ENCODE measurements at regions not wholly inside any gene's neighbourhood (a gene's known extent, or its start where the extent isn't known, plus 50 kb on each side); places are given as distances from the start of the nearest gene placed in this dataset.
"Not testable (repeated sequence)": the region's sequence is repeated elsewhere in the genome, so short reads cannot be mapped to it uniquely, and the experiment has no call there.

DNA sequence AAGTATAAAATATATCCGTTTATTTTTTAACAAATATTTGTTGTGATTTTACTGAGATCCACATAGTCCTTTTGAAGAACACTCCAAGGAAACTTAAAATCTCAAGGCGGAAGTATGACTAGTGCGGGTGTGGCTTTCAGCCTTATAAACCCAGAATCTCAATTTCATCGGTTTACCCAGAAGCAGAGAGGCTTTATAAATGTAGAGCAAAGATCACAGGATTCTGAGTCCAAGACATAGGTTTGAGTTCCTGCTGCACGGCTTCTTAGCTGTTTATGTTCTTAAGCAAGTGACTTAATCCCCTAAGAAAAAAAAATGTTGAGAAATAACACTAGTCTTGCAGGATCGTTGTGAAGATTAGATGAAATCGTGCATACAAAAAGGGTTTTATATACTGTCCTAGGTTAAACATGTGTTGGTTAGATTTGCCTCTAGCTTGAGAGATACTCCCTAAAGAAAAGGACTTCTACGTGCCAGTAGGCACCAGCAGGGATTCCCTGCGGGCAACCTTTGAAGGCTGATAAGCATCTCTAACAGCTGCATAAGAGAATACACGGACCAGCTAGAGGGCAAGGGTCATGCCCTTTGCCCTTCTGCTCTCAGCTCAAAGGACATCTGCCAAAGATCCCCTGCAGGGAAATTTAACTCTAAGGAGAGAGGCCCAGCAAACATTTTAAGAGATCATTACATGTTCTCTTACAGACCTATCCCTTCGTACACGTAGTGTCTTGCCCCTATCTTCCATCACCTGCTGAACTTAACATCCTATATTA, 130.4 kb upstream of the MIR17HG start:
- no peak for DNase-seq (ENCODE audit: low read depth)

DNA sequence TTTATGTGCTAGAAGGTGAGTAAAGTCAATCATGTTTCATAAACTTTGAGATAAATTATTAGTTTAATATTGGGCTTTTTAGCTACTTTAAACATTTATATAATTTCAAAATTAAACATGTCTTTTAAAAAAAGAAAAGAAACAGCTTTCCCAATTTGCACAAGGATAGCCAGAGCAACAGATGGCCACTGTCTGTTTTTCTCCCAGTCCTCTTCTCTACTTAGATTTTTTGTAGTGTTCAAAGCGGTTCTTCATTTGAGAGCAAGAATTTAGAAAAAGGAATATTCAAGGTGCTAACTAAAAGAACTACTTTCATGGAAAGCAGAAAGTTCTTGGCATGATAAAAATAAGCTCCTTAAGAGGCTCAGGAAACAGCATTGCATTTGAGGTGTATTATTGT, 128.3 kb upstream of the MIR17HG start:
- no peak for DNase-seq (ENCODE audit: low read depth)

DNA sequence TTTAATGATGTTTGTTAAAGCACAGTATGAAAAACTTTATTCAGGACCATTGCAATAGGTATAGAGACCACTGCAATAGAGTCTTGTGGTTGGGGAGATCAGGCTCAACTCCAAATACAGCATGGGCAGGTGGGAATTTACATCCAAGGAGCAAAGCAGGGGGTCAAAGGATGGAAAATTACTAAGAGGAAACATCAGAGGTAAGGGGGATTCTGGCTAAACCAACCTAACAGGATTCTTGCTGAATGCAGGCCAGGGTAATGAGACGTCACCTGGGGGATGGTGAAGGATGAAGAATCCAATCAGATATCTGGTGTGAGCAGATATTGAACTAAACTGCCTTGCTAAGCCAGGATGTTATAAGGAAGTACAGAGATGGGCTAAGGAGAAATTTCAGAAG, 126.6 kb upstream of the MIR17HG start:
- DNase-seq (ENCODE audit: low read depth) = no peak

DNA sequence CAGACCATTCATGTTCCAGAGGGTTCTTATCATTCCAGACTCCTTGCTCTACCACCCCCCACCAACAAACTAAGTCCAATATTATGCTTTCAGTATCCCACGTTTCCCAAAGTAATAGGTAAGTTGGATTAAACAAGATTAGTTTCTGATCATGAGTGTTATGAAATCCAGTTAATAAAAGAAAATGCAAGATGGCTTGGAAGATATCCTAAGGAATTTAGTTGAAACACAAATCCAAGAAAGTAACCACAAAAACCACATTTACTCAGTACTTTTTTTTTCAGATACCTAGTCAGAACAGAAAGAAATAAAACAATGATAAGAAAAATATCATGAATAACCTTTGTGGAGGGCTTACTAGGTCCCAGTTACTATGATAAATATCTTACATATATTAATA, 119.4 kb upstream of the MIR17HG start:
- no peak for DNase-seq (ENCODE audit: low read depth)

DNA sequence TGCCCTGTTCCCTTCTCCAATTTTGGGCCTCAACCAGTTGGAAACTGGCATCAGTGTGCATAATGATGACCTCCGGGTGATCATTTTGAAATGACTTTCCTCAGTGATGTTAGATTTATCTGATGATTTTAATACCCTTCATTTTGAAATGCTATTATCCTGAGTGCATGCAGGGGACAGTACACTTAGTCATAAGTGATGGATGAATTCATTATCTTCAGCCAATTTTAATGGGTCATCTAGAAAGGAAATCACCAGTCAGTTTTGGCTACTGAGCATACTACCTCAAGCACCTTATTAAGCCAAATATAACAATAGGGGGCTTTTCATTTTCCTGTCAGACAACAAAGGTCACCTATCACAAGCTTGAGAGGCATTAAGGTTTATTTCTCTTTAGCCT, 118.5 kb upstream of the MIR17HG start:
- no peak for DNase-seq (ENCODE audit: low read depth)

DNA sequence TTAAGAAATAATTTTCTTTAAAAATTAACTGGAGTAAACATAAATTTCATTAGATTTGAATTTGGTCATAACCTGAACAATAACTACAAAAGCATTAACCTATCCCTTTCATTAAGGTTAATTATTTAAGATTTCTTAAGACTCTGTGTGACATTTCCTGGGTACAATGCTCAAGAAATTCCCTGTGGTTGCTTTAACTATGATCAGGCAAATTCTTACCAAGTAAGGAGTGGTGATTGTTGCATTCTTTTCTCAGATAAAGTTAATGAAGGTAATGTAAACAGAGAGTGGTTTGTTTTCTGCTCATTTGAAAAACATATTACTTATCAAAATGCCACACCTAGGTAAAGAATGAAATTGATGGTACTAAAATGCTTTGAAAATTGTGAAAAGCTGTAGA, 114.8 kb upstream of the MIR17HG start:
- DNase-seq (ENCODE audit: low read depth) = no peak

DNA sequence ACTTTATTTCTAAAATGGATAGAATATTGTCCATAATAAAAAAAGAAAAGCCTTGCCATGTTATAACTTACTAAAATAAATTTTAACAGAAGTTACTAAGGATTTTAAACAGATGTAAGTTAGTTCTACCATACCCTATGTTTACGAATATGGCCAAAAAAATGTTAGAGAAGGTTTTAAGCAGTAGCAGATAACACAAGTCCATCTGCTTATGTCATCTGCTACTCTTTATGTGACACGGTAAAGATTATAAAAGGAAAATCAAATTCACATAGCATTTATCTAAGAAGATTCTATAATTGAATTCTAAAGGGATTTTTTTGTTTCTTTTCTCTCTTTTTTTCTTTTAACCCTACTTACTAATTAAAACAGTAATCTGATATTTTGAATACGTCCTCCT, 114.2 kb upstream of the MIR17HG start:
- no peak for DNase-seq (ENCODE audit: low read depth)

DNA sequence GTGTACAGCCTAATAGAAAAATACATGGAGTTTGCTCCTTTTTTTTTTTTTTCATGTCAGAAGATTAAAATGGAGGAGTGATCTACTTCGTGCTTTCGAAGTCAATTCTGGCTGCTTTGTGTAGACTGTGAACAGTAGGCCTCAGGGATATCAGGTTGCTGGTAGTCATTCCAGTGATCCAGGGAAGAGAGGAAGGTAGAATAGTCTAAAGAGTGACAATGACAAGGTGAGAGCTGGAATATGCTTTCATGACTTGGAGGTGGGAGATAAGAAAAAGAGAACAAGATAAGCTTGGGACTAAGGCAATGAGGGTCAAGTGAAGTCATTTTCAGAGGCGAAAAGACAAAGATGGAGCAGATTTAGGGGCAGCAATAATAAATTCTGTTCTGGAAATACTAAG, 111.3 kb upstream of the MIR17HG start:
- DNase-seq (ENCODE audit: low read depth) = no peak

DNA sequence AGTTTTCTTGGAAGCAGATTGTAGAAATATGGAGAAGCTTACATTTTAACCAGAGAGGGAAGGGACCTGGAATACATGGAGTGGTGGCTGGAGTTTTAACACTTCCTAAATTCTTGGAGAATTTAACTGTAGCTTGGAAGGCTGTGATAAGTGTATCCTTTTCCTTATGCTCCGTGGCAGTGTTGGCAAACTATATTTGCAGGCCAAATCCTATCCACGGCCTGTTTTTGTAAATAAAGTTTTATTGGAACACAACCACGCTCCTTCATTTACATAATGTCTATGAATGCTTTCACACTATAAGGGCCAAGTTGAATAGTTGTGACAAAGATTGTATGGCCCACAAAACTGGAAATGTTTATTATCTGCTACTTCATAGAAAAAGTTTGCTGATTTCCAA, 110.6 kb upstream of the MIR17HG start:
- DNase-seq (ENCODE audit: low read depth) = no peak

DNA sequence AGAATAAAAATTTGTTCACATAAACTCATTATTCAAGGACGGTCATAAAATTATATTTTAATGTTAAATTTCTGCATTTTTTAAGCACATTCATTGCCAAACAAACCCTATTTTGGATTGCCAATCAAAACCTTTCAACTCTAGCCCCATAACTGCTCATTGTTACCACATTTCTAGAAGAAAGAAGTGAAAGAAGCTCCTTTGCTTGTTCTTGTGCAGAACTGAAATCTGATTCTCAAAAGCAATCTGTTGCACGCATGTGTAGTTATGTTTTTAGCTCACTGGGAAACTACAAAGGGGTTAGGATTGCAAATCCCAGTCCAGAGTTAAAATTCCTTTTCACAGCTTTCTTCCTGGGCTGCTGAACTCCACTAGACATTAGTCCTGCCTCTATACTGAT, 109.5 kb upstream of the MIR17HG start:
- no peak for DNase-seq (ENCODE audit: low read depth)

DNA sequence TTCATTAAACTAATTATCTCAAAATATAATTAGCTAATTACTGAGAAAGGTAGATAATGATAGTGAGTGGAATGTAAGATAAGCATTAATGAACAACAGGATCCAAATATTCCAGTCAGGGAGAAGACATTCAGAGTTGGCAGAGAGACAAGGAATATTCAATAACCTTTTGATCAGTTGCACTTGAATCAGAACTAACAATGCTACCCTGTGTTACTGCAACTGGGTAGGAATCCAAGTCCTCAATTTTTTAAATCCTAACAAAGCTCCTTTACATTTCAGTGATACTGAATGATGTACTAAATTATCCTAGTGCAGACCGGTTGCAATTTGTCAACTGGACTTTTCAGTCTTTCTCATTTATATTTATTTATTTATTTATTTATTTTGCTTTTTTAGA, 107.1 kb upstream of the MIR17HG start:
- no peak for DNase-seq (ENCODE audit: low read depth)

DNA sequence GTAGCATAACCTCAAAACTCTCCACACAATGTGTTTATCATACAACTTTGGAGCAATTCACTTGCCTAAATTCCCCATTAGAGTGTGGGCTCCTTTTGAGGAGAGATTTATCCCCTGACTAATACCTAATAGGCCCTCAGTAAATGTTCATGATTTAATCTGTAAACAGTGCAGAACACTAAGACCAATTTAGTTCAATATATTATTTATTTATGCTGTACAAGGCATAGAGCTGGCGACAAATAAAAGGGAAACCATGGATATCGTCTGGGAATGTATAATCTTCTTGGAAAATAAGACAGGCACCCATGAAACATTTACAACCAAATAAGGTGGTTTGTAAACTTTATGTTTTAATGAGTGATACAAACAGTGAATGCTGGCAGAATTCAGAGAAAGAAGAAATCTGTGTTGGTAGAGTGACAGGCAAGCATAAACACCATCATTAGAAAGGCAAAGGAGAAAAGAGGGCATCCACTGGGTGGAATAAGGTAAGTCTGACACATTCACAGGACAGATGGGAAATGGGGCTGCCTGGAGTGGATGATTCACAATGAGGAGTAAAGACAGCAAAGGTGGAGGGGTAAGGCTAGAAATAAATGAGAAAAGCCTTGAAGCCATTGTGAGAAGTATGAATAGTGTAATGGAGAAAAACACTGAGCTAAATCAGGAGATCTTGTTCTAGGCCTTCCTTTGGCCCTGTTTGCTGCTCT, 106.1 kb upstream of the MIR17HG start:
- DNase-seq (ENCODE audit: low read depth) = no peak

DNA sequence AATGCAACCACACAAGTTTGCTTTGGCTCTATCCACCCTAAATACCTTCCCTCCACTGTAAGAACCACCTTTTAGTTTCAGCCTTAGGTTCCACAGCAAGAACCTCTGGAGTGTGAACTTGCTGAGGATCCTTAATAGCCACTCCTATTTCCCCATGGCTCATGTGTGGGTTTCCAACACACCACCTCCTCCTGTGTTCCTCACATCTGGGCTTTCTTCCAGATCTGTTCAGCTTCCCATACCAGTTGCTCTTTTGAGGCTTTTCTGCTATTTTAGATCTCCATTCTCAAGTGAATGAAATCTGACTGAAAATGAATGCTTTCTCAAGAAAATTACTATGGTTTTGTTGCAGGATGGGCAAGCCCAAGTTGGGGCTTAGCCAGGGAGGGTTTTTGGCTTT, 104.8 kb upstream of the MIR17HG start:
- no peak for DNase-seq (ENCODE audit: low read depth)

DNA sequence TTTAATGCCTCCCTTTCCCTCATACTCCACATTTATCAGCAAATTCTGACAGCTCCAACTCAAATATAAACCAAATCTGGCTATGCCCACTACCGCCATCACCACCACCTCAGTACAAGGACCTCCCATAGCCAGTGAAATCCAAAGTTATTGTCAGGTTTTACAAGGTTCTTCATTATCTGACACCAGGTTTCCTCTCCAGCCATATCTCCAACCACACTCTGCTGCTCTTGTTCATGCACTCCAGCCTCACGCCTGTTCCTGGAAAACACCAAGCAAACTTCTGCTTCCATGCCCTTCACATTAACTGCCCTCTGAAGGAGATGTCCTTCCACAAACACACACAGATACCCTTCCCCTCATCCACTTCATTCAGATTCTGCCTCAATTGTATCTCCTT, 102.2 kb upstream of the MIR17HG start:
- no peak for DNase-seq (ENCODE audit: low read depth)

DNA sequence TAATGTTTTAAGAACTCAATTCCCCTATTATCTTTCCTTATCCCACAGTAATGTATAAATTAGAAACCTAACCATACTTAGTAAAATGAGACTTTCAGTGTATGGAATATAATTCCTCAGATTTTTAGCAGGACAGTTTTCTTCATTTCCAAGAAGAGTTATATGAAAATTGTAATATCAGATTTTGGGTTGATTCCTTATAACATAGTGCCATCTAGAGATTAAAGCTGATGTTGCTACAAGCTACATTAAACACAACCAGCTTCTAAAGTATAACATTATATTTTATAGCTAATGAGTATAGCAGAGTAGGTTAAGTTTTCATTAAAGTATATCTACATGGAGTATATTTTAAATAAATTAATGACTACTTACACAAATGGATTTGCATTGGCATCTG, 99.7 kb upstream of the MIR17HG start:
- DNase-seq (ENCODE audit: low read depth) = peak; percentile 34

DNA sequence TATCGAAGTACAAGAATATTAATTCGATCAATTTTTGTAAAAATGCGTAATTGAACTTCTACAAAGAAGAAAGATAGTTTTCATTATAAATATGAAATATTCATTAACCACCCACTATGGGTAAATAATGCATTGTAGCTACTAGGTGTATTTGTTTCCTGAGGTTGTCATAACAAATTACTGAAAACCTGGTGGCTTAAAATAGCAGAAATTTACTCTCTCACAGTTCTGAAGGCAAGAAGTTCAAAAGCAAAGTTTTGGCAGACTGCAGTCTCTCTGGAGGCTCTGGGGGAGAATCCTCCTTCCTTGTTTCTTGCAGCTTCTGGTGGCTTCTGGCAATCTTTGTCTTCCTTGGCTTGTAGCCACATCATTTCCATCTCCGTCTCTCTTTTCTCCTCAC, 99.2 kb upstream of the MIR17HG start:
- DNase-seq (ENCODE audit: low read depth) = no peak

DNA sequence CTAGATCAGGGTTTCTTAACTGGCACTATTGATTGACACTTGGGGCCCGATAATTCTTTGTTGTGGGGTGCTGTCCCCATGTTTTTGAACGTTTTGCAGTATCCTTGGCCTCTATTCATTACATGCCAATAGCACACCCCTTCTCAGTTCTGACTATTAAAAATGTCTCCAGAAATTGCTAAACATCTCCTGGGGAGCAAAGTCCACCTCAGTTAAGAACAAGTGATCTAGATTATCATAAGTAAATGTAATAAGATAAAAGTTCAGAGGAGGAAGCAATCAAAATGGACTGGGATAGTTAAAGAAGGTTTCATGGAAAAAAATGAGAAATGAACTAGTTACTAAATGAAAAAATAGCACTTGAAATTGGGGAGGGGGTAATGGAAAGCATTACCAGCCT, 98.1 kb upstream of the MIR17HG start:
- no peak for DNase-seq (ENCODE audit: low read depth)

DNA sequence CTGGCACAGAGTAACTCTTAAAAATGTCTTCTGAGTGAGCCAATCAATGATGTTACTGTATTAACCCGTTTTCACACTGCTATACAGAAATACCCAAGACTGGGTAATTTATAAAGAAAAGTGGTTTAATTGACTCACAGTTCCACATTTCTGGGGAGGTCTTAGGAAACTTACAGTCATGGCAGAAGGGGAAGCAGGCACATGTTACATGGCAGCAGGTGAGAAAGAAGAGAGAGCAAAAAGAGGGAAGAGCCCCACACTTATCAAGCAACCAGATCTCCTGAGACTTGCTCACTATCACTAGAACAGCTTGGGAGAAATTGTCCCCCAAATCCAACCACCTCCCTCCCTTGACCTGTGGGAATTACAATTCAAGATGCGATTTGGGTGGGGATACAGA, 97.6 kb upstream of the MIR17HG start:
- no peak for DNase-seq (ENCODE audit: low read depth)

DNA sequence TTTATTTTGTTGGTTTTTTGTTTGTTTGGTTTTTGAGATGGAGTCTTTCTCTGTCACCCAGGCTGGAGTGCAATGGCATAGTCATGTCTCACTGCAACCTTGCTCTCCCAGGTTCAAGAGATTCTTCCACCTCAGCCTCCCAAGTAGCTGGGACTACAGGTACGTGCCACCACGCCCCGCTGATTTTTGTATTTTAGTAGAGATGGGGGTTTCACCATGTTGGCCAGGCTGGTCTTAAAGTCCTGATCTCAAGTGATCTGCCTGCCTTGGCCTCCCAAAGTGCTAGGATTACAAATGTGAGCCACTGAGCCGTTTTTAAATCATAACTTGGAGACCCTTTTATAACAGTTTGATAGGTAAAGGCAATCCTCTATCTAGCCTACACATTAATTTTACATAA, 95.9 kb upstream of the MIR17HG start:
- DNase-seq (ENCODE audit: low read depth) = not testable (repeated sequence)

DNA sequence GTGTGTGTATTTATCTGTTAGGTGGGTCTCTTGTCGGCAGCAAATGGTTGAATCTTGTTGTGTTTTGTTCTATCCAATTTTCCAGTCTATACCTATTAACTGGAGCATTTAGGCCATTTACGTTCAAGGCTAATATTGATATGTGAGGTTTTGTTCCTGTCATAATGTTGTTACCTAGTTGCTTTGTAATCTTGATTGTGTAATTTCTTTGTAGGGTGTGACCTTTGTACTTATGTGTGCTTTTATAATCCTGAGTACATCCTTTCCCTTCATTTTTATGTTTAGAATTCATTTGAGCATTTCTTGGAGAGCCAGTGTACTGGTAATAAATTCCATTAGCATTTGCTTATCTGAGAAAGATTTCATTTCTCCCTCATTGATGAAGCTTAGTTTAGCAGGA, 83.0 kb upstream of the MIR17HG start:
- DNase-seq (ENCODE audit: low read depth) = no peak

DNA sequence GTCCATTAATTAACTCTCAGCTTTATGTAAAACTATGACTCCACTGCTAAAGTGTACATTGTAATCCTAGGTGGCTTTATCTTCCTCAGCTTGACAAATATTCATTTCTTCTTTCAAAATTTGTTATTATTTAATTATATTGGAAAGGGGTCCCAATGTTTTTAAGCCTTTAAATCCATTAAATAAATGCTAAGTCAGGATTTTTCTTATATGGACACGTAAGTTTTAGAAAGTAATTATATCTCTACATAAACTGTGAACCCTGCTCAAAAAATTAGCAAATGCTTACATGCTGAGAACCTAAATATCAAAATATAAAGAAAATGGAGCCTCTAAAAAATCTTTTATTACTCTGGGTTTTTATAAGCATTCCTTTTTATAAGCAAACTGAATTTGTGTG, 78.2 kb upstream of the MIR17HG start:
- DNase-seq (ENCODE audit: low read depth) = no peak

DNA sequence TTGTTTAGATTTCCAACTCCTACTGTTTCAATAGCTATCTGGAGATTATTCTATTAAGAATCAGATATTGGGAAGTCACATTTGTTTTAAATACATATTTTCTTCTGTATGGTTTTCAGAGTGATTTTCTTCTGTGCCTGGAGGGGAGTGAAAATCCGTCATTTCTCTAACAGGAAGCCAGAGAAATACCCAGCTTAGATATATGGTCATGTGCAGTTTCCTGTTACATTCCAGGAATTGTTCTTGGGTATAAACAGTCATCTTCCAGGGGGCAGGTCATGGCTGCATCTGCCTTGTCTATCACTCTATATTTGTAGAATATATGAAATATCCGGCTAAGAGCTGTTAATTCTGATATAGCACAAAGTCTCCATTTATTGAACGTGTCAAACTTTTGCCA, 77.5 kb upstream of the MIR17HG start:
- DNase-seq (ENCODE audit: low read depth) = peak; percentile 57

DNA sequence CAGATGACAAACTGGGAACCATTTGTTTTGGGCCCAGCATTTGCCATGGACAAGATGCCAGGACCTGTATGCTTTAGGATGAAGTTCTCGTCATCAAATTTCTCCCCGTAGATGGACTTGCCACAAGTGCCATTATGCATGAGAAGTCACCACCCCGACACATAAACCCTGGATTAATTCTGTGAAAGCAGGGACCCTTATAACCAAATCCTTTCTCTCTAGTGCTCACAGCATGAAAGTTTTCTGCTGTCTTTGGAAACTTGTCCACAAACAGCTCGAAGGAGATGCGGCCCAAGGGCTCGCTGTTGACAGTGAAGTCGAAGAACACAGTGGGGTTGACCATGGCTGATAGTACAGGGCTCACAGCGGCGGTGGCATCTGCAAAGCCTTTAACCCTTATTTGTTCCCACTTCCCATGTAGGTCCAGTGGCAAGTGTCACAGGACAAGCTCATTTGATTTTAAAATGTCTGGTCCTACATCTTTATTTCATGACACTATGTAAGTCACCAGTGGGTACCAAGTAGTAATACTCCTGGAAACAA, 75.2 kb upstream of the MIR17HG start:
- no peak for DNase-seq (ENCODE audit: low read depth)

DNA sequence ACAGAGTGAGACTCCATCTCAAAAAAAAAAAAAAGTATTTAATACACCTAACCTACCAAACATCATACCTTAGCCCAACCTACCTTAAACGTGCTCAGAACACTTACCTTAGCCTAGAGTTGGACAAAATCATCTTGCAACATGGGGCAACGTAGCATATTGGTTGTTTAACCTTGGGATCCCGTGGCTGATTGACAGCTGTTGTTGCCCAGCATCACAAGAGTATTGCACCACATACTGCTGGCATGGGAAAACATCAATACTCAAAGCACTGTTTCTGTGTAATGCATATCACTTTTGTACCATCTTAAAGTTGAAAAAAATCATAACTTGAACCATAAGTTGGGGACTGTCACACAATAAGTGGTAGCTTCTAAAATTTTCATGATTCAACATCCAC, 73.8 kb upstream of the MIR17HG start:
- no peak for DNase-seq (ENCODE audit: low read depth)

All from ELR (cell line).